GM18520 (cell line): ENCODE measurements at regions not wholly inside any gene's neighbourhood (a gene's known extent, or its start where the extent isn't known, plus 50 kb on each side); places are given as distances from the start of the nearest gene placed in this dataset.

Experiments used
- ATAC-seq: cut with Tn5 transposase; IDR thresholded peaks from one replicate; pipeline ENCODE4 v1.9.1; 2021; ENCODE audit not compliant: unreplicated experiment

DNA sequence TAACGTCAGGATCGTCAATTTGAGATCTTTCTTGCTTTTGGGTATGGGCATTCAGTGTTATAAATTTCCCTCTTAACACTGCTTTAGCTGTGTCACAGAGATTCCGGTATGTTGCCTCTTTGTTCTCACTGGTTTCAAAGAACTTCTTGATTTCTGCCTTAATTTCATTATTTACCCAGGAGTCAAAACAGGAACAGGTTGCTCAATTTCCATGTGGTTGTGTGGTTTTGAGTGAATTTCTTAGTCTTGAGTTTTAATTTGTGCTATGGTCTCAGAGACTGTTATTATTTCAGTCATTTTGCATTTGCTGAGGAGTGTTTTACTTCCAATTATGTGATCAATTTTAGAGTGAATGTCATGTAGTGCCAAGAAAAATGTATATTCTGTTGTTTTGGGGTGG is 153.1 kb downstream of the PCDH17 start:
- ATAC-seq = no peak

DNA sequence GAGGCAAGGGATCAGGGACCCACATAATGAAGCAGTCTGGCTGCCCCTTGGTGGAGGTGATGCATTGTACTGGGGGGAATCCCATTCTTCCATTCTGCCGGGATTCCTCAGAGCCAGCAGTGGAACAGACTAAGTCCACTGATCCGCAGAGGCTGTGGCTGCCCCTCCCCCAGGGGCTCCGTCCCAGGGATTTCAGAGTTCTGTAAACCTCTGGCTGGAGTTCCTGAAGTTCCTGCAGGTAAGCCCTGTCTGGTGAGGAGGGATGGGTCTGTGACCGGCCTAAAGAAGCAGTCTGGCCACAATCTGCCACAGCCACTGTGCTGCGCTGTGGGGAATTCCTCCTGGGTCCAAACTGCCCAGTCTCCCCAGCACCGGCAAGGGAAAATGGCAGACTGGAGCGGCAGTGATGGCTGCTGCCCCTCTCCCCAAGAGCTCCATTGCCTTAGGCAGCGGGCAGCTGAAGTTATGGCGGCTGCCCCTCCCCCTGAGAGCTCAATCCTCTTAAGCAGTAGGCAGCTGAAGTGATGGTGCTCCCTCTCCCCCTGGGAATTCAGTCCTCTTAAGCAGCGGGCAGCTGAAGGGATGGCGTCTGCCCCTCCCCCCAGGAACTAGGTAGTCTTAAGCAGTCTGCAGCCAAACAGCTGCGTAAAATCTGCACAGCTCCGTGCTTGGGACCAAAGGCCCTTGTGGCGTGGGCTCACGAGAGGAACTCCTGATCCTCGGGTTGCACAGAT is 155.7 kb downstream of the PCDH17 start:
- no peak for ATAC-seq

DNA sequence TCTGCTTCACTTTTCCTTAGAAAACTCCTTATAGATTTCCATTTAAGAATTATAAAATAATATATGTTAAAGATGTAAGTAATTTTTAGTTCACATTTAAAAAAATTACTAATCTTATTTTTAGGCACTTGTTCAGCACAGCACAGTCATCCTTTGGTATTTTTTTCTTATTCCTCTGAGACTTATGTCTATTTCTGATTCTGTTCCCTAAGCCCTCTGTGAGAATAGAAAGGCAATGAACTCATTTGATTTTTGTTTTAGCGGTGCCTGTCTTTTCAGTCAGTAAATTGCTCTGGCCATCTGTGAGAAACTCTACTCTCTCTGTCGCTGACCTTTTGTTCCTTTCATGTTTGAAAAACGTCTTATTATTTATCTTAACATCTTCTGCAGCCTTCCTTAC is 168.1 kb downstream of the PCDH17 start:
- ATAC-seq = no peak

DNA sequence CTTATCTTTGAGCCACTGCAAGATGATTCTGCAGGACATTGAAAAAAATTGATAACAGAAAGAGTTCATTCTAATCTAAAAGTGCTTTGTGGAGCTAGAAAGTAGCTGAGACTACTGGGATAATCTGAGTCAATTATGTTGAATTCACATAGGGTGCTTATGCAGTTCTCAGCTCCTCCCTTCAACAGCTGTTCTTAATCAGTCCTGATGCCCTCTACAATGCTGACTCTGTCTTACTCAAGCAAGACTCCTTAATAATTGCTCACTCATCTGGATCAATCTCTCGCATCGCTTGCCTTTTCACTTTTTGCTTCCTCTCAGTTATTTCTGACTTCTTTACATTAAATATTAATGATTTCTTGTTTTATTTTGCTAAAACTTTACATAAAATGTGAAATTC is 182.1 kb downstream of the PCDH17 start:
- ATAC-seq = no peak

DNA sequence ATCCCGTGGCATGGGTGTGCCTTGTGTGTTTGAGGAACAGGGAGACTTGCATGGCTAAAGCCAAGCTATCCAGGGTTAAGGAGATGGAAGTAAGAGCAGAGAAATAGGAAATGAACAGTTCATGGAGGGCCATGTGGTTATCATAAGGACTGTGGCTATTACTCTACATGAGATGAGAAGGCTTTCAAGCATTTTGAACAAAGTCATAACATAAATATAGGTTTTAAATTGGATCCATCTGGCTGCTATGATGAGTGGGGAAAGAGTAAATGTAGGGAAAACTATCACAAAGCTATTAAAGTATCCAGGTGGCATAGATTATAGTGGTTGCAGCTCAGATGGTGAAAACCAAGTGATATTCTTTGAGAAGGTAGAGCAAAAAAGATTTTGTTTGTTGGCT is 184.1 kb downstream of the PCDH17 start:
- no peak for ATAC-seq

DNA sequence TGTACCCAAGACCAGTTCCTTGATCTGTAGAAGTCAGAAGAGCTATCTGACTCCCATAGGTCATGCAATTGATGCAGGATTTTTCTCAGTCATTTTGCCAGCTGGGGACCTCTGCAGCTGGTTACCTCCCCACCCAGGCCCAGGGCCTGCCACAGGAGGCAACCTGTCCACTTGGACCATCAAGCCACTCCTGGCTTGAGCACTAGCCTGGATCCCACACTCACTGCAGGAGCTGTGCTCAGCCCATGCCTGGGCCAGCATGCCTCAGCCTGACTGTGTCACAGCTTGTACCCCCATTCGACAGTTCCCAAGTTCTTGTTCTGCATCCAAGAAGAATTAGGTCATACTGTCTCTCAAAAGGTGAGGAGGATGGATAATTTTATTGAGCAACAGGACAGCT is 189.4 kb downstream of the PCDH17 start:
- ATAC-seq = no peak

DNA sequence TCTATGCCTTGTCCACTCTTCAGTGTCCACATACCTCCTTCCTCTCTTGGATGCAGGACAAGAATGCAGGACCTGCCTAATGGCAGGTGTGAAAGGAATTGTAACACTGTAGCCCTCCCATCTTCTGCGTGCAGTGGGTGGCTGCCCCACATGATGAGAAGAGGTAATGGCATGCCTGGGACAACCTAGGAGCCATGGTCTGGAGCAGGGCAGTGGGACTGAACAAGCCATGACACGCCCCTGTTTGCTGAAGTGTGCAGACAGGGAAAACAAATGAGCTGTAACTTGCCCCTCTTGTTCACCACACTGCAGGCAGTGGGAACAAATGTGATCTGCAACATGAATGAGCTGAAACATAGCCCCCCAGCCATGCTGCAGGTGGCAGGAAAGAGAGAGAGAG is 192.2 kb downstream of the PCDH17 start:
- ATAC-seq = no peak

DNA sequence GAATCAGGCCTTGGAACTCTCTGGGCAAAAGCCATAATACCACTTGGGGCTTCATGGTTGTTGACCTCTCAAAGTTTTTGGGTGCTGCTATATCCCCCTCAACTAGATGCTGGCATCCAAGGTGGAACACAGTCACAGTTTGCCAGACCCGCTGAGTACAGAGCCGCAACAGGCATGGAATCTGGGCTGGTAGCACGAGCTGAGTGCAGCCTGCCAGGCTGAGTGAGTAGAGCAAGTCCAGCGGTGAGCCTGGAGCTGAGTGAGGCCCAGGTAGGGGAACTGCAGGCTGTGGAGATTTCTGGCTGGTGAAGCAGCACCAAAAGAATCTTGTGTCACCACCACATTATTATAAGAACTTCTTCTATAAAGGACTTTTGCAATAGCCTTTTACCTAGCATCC is 192.6 kb downstream of the PCDH17 start:
- ATAC-seq = no peak

DNA sequence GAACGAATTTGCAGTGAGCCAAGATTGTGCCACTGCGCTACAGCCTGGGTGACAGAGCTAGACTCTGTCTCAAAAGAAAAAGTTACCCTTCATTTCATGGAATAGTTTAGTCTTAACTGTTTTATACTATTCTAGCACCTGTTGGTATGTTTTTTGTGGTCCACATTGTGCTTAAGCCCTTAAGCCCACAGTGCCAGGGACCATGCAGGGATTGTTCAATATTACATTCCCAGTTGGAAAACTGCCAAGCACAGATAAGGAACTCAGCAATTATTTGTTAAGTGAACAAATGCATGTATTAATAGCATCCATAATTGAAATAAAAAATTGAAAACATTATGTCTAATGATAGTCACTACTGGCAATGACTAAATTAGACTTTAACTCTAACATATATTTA is 193.5 kb downstream of the PCDH17 start:
- no peak for ATAC-seq

DNA sequence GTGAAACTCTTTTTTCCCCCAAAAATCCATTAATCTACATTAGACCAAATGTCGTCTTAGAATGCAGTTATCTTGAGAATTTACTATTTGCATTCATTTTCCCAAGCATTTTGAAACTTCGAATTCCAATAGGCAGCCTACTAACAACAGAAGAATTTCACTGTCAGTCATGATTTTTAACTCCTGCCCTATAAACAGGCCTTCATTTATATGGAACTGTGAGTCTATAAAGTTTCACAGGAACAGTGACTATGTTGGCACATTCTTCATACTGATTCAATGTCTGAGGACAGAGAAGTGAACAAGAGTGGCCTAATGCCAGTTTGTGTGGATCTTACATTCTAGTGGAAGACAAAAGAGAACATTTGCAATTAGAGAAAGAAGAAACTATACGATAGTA is 198.0 kb downstream of the PCDH17 start:
- ATAC-seq = no peak

DNA sequence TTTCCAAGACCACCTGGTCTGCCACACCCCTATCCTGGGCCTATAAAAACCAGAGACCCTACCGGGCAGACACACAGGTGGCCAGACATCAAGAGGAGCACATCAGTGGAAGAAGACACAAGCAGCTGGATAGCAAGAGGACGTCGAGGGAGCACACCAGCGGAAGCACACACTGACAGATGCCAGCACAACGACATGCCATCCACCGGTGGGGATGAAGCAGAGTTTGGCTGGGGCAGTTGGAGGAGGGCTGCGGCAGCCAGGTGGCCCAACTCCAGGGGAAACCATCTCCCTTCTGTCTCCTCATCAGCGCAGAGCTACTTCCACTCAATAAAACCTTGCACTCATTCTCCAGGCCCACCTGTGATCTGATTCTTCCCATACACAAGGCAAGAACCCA is 200.6 kb downstream of the PCDH17 start:
- ATAC-seq = no peak

DNA sequence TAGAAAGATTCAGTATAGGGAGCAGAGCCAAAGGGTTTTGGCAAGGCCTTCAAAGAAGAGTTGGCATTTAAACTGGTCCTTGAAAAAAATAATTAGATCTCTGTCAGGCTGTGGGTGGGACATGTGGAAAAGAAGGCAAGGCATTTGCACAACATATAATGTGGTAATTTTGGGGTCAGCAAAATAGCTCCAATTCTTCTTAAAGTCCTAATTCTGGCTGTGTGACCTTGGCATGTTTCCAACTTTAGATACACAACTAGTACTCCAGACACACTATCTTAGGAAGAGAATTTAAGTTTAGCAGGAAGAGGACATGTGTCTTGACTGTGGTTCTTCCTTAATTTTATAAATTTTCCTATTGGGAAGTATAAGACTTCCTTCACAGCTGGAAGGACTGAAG is 206.3 kb downstream of the PCDH17 start:
- ATAC-seq = no peak

DNA sequence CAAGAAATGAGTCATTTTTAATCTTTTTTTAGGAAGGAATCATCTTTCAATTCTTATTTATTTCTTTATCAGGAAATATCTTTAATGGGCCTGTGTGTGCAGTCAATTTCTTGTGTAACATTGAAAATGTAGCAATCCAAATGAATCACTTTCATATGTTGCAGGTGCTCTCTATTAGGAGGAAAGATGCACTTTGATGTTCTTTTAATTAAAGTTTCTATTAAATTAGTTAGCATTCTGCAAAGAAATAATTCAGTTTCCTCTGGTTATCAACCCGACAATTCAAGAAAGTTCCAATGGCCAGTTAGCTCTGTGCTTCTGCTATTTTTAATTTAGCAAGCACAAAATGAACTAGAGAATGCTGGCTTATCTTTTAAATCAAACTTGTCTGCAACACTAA is 212.0 kb downstream of the PCDH17 start:
- ATAC-seq = no peak

DNA sequence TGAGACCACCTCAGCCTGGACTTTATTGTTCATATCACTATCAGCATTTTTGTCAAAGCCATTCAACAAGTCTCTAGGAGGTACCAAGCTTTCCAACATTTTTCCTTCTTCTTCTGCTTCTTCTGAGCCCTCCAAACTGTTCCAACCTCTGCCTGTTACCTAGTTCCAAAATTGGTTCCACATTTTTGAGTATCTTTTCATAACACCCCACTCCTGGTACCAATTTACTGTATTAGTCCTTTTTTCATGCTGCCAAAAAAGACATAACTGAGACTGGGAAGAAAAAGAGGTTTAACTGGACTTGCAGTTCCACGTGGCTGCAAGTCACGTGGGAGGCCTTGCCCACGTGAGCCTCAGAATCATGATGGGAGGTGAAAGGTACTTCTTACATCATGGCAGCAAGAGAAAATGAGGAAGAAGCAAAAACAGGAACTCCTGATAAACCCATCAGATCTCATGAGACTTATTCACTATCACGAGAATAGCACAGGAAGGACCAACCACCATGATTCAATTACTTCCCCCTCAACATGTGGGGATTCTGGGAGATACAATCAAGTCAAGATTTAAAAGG is 215.1 kb downstream of the PCDH17 start:
- ATAC-seq = no peak

DNA sequence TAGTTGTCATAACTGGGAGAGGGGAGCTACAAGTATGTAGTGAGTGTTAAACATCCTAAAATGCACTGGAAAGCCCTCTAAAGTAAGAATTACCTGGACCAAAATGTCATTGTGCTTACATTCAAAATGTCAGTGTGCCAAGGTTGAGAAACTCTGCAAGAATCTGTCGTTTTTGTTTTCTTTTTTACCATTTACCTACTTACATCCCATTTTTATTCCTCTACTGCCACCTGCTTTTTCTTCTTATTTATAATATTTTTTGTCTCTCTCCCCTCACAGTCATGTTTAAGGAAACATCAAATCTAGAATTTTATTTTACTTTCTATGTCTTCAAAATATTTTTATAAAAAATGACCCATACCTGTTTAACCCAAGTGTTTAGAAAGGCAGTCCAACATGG is 226.4 kb downstream of the PCDH17 start:
- no peak for ATAC-seq

DNA sequence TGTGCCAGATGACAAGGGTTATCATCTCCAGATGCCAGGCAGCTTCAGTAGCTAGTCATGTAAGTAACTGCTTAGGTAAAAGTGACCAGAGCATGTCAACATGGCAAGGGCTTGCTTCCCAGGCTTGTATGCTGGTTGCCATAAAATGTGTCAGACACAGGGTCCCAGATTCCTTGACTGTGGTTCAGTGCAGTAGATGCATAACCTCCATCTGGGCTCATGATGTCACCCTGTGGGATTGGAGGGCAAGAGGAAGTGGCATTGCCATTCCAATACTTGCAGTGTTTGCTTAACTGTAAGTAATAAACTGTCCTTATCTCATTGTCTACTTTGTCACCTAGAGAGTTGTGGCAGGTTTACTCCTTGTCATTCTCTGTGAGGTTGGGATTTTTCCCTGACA is 226.8 kb downstream of the PCDH17 start:
- no peak for ATAC-seq

DNA sequence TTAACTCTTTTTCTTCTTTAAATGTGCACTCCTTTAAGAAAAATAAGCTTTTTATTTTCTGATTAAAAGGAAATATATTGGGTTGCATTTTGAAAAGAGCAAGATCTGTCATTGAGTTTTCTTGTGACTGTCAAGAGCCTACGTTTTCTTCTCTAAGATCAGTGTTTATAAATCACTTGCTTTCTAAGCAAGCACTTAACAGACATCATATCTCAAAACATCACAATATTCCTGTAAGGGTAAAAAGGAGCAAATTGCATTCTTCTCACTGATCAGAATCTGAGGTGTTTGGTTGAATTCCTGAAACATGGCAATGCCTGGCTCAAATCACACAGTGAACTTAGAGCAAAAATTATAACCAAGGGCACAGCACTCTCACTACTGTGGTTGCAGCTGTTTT is 231.3 kb downstream of the PCDH17 start:
- no peak for ATAC-seq

DNA sequence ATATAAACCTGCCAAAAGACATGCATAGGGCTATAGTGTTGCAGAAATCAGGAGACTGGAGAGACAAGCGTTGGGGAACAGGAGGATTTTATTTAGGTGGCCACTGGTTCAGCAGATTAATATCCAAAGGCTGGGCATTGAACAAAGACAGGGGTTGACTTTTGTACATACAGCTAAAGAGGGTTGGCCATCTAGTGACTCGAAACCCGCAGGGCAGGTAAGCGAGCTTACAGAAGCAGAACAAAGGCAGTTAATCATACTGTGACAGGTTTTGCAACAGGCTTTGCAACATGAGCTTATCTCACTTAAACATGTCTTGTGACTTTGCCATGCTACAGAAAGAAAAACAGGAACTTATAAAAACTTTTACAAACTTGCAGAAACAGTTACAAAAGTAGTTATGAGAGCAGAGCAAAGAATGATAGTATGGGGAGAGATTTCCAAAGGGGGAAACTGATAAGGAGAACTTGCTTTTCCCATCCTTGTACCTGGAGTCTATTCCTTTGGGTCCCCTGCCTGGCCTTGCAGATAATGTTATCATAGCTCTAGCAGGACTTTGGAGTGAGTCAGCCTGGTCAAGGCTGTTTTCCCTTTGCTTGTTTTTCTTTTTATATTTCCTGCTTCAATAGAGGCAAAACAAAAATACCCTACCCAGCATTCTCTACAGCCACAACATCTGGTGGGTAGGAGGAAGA is 234.2 kb downstream of the PCDH17 start:
- ATAC-seq = no peak

DNA sequence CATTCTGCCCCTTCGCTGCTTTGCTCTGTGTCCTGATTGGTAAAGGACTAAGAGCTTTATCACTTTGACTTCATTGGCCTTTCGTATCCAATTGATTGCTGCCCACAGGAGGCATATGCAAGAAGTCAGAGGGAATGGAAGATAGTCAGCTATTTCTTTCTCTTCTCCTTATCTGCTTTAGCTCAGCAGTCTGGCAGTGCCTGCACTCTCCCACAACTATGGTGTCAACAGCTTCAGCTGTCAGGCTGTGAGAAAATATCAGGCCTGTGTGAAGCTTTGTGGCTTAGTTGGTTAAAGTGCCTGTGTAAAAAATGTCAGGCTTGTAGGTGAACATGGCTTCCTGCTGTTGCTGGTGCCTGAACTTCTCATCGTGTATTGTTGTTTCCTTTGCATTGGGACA is 243.0 kb downstream of the PCDH17 start:
- ATAC-seq = no peak

DNA sequence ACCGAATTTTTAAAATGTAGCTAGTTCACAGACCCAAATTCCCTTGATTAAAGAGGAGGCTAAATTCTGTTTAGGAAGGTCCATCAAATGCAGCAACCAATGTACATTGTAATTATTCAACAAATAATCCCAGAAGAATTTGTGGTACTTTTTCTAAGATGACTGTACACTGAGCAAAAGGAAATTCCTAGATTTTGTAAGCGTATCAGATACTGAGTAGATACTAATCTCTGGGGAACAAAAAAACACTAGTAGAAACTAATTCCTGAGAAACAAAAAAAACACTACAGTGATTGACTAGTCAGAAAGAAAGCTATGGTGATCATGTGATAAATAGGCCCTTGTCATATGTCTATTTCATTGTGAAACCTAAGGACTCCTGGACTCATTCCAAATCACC is 246.1 kb downstream of the PCDH17 start:
- ATAC-seq = no peak

DNA sequence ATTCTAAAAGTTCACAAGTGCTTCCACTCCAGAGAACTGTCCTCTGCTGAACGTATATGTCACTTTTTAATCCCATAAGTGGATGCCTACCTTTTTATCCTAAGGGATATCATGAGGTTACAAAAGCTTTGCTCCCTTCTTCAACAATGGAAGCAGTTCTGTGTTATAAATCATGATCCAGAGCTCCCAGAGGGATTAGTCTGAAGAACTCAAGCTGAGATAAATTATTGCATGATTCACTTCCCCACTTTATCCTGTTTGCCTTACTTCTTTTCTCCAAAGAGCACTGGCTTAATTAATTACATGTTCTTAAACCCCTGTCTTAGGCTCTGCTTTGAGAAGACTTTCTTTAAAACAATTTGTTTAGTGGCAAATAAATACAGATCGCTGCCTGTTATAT is 246.7 kb downstream of the PCDH17 start:
- no peak for ATAC-seq

DNA sequence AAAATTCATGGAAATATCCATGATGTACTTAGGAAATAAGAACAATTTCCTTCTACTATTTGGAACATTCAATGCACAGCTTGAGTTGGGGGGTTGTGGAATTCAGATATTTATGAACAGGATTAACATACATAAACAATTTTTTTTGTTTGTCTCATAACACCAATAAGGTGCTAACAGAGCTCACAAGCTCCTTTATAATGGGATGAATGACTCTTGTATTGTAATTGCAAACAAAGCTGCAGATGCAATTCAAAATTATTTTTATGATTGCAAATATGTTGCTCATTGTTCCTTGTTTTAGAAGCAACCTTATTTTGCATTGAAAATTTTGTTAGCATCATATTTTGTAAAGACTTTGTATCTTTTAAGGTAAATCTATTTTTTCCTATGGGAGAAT is 265.7 kb downstream of the PCDH17 start:
- no peak for ATAC-seq

DNA sequence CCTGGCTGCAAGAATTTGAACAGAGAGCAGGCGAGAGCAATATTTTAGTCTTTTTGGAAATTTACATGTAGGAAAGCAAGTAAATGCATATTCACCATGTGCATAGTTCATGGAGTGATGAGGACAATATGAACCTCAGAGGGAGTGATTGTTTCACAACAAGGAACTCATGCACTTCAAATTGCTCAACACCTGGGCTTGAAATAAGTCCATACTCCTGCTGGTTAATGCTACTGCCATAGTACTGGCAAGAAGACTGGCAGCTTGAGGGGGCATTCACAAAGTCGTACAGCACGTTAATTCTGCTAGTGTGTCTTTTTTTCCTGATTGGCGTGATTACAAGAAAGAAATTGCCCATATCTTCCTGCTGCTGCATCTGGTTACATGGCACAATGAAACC is 267.6 kb downstream of the PCDH17 start:
- no peak for ATAC-seq
